ENCODE measurements at regions not wholly inside any gene's neighbourhood (a gene's known extent, or its start where the extent isn't known, plus 50 kb on each side); places are given as distances from the start of the nearest gene placed in this dataset.

DNA sequence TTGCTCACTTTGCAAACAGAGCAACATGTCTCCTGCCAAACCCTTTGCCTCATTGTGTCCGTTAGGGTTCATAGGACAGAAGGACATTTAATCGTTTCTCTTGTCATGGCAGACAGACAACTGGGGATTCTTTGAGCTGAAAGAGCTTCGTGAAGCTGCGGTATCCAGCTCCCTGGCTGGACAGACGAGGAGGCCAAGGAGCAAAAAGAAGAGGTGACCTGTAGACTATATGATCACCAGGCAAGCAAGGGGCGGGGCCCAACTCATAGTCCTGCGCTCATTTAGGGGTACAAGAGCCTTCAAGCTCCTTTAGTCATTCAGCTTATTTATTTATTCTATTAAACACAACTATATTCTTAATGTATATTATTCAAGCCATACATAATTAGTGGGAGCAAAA lies 66.8 kb upstream of the VRK1 start:
- DNase-seq = no peak

DNA sequence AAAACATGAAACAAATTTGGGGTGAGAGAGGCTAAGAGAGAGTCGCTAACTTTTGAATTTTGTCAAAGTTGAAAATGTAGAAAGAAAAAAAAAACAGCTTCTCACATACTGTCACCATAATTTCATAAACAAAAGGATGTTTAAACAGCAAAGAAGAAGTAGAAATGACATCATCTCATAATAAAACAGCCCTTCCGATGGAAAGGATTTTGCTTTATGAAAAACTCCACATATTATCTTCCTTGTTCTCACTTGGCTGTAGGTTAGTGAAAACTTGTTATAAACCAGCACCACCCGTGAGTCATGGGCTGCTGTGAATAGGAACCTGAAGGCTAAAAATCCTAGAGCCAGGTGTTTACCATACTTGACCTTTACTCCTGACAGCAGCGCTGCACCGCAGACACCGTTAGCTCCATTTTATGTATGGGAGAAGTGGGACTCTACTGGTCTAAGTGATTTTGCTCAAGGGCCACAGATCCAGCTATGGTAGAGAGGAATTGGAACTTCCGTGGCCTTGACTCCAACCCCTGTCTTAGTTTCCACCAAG lies 63.0 kb upstream of the VRK1 start:
- DNase-seq = no peak

DNA sequence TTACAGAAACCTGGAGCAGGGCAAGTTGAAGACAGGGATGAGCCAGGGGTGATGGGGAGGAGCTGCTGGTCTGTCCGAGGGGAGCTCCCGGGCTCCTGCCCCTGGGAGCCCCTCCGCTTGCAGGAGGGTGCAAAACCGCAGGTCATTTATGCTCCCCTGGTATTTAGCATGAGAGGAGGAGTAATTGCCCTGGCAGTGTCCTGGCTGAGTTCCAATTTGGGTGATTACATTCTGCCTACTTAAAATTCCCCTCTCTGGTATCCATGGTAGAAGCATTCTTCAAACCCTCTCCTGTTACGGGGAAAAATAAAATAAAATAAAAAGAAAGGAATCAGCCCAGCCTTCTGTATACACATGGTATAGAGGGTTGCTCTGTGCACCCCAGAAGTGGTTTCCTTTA lies 61.7 kb upstream of the VRK1 start:
- no peak for DNase-seq

DNA sequence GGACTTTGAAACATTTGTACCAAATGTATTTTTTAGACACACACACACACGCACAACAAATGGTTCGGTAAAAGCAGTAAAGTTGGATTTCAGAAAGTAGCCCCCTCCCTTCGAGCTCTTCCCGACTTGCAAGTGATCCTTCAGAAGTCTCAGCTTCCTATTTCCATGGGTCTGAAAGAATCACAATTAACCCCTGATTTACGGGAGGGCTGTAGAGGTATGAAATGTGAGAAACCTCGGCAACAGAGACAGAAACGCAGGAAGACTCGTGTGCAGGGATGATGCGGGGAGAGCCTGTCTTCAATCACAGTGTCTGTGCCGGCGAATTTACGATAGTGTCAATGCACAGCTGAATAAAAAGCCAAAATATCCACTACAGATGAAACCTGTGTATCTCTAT lies 60.7 kb upstream of the VRK1 start:
- no peak for DNase-seq

DNA sequence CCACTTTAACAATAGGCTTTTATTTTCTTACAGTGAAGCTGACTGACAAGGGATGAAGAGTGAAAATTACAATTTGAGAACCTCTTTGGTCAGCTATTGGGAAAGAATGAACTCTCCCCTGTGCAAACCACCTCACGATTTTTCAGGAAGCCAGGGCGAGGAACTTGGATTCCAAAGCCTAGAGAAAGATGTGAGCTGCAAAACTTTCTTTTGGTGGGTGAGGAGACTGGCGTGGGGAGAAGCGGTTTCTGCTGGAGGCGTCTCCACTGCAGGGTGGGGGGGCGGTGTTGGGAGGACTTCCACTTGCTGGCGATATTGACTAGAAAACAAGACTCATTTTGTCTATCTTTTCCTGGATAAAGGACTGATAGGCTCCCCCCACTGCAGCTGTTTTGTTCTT lies 59.3 kb upstream of the VRK1 start:
- DNase-seq = no peak

DNA sequence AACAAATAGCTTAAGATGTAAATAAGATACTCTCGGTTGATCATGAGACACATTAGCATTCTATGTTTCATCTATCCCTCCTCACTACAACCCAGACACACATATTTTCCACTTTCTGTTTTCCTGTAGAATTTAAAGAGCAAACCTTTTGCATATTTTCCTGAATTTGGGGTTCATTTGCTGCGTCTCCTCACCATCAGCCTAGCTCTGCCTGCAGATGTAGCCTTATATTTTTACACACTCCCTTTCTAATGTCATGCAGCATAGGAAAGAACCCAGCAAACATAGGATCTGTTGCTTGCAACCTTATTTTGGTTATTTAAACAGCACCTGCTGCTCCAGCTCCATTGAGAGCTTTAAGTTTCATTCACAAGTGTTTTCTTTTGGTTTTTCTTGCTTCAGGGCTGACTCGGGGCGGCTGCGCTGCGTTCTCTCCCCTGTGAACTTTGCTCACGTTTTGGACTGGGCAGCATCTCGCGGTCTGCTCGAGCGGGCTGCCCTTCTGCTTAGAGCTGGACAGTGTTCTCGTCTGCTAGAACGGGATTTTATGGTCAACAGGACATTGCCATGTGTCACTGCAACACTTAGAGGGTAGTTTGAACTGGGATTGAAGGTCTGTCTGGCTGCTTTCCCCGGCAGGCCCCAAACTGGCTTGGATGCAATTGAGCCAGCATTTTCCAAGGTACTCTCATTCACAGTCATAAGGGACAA lies 57.8 kb upstream of the VRK1 start:
- DNase-seq = no peak

DNA sequence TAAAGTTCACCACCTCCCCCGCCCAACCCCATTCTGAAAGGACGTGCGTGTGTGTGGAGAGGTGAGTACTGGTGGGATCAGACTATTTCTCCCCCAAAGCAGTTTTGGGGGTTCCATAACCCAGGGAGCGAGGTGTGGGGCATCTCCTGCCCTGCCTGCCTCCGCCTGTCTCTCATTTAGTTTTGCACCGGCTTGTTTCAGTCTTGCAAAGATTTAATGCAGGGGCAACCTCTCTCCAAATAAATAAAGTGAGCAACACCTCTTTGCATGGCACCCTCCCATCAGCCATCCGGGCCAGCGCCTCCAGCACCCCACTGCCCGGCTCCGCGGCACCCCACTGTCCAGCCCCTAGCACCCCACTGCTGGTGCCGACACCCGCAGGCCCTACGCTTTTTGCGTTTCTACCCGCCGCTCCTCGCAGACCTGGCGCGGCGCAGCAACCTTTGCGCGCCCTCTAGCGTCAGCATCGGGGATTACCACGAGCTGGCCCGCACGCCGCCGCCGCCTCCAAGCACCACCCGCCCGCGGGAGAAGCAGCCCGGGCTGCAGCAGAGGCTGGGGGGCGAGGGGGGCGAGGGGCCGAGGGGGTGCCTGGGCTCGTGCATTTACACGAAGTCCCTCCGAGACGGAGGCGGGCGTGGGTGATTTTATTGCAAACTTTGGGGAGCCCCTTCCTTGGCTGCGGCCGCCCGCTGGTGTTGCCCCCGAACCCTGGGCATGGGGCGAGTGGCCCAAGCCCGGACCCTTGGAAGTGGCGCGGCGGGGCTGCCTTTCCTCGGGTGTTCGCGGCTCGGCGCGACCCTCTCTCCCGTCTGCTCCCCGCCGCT lies 55.8 kb upstream of the VRK1 start:
- DNase-seq = peak; percentile 84 to 90

DNA sequence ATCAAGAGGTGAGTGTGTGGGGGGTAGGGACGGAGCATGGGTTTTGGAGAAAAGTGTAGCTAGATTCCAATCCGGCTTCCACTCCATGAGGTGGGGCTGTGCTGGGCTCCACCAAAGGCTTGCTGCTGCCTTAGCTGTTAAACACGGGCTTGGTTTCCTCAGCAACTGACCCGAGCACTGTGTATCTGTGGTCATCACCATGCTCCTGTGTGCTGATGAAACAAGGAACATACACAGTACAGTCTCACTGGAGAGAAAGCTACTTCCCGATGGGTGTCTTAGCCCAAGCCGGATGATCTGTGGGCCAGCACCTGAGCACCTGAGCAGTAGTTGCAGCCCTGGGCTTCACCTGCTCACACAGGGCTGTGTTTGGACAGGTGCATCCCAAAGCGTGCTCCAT lies 52.9 kb upstream of the VRK1 start:
- DNase-seq = no peak

DNA sequence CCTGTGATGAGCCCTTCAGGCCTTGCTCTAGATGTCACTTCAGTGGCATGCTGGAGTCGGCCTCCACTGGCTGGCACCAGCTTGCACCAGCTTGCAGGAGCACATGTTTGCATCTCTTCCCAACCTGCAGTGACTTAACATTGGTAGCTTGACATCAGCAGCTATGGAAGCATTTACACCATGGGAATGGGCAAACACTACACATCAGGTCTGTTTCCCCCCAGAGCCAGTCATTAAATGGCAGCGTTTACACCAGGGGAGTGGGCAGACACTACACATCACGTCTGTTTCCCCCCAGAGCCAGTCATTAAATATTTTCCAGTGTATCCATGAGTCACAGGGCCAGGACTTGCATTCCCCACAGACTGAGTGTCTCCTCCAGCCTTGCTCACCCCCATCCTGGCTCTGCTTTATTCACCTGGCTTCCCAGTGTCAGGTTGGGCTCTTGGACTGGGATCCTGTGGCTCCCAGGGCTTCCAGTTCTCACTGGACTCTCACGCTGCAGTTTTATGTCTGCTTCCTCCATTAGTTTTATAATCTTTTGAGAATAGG lies 51.6 kb upstream of the VRK1 start:
- DNase-seq = no peak

DNA sequence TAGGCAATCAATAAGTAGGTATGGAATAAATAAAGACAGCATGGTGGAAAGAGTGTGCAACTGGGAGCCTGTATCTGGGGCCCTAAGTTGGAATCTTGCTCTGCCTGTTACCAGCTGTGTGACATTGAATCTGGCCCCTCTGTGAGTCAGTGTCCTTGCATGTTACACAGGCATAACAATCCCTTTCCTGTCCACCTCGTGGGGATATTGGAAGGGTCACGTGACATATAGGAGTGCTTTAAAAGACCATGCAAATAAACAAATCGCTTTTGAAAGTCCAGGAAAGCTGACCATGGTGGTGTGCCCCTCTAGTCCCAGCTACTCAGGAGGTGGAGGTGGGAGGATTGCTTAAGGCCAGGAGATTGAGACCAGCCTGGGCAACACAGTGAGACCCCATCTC lies 51.1 kb upstream of the VRK1 start:
- no peak for DNase-seq

DNA sequence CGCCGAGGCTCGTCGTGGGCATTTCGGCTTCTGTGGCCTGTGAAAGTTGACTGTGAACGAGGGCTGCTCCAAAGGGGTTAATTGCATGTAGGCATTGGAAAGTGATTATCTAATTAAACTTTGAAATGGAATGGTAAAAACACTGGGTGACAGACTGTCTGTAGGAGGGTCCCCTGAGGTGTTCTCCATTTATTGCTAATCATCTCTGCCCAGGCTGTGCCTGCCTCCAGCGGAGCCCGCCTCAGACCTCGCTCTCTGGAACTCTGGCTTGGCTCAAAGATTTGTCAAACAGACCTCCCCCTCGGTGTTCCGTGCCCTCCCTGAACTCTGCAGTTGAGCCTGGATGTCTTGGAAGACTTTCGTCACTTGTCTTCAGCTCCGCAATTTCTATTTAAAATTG lies 50.2 kb upstream of the VRK1 start:
- DNase-seq = no peak
